Peyer's patch (tissue), 4 donors: ENCODE measurements at regions not wholly inside any gene's neighbourhood (a gene's known extent, or its start where the extent isn't known, plus 50 kb on each side); places are given as distances from the start of the nearest gene placed in this dataset.

Experiments used
- POLR2A ChIP-seq, 2 donors: fragments of 450-650 bp; IDR thresholded peaks; one replicate each; pipeline ENCODE4 v1.5.1; 2017; ENCODE audit warnings: antibody characterized with exemption in 2 of 2, mild to moderate bottlenecking in 2 of 2, moderate library complexity in 2 of 2
- TF ChIP-seq, protein P1 (sequence below), 6 experiments: fragments of 450-650 bp in 4 of 6; fragments of 200-600 bp in 2 of 6; sonication (generic) in 1 of 6; IDR thresholded peaks; one replicate each; pipeline ENCODE4 v1.5.1; 2017 to 2019; ENCODE audit warnings: antibody characterized with exemption in 6 of 6, mild to moderate bottlenecking in 3 of 6, moderate library complexity in 1 of 6

DNA sequence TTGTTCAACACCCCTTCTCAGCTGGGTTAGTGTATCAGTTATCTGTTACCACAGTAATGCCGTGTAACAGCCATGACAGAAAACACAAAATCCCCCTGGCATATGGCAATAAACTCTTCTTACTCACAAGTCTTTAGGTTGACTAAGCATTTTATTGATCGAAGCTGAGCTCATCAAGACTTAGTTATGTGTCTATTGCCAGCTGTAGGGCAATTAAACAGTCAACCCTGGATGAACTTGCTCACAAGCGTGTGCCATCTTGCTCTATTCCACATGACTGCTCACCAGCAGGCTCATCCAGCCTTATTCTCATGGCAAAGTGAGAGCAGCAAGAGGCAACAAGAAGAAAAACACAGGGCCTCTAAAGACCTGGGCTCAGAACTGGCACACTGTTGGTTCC, 333.8 kb upstream of the PTBP2 start:
- TF ChIP-seq, protein P1, sequence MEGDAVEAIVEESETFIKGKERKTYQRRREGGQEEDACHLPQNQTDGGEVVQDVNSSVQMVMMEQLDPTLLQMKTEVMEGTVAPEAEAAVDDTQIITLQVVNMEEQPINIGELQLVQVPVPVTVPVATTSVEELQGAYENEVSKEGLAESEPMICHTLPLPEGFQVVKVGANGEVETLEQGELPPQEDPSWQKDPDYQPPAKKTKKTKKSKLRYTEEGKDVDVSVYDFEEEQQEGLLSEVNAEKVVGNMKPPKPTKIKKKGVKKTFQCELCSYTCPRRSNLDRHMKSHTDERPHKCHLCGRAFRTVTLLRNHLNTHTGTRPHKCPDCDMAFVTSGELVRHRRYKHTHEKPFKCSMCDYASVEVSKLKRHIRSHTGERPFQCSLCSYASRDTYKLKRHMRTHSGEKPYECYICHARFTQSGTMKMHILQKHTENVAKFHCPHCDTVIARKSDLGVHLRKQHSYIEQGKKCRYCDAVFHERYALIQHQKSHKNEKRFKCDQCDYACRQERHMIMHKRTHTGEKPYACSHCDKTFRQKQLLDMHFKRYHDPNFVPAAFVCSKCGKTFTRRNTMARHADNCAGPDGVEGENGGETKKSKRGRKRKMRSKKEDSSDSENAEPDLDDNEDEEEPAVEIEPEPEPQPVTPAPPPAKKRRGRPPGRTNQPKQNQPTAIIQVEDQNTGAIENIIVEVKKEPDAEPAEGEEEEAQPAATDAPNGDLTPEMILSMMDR (IDR thresholded peaks at IDR 0.05), result no peak
- TF ChIP-seq POLR2A (IDR thresholded peaks at IDR 0.05), result no peak
